H1 (cell line): ENCODE measurements at regions not wholly inside any gene's neighbourhood (a gene's known extent, or its start where the extent isn't known, plus 50 kb on each side); places are given as distances from the start of the nearest gene placed in this dataset.

ENCODE experiments used
- CTCF ChIA-PET: fragments of 300-600 bp; sonication (Branson Sonifier 250); formaldehyde crosslinking; loops from one replicate; lab custom pipeline; 2021; ENCODE audit not compliant: partially characterized antibody; lab: Charles Lee
- POLR2A ChIA-PET: fragments of 300-600 bp; sonication (Branson Sonifier 250); formaldehyde crosslinking; loops from one replicate; lab custom pipeline; 2021; ENCODE audit warnings: inconsistent platforms; ENCODE audit not compliant: partially characterized antibody; lab: Charles Lee
- DNase-seq, 2 experiments: peaks; one replicate each; pipeline versions ENCODE4 v3.0.0 to v3.0.0-alpha.2; 2010 to 2022; ENCODE audit warnings: low spot score in 2 of 2, low read depth in 1 of 2, mixed read lengths in 1 of 2
- FAIRE-seq: peaks from 2 replicates; lab custom pipeline; 2011; peaks lifted over from hg19 to GRCh38; lab: Jason Lieb, UNC
- H2AFZ ChIP-seq: 2 replicates; pipeline ENCODE4 v1.8.1; 2012; ENCODE audit warnings: low read length, inconsistent platforms
- H2AK5ac ChIP-seq: 2 replicates; pipeline ENCODE4 v1.6.1; 2013; ENCODE audit warnings: low read depth, low read length
- H2BK120ac ChIP-seq: replicated peaks from 2 replicates; pipeline ENCODE3; 2013; ENCODE audit warnings: low read depth, low read length, inconsistent platforms
- H2BK12ac ChIP-seq: 2 replicates; pipeline ENCODE4 v1.6.1; 2013; ENCODE audit warnings: low read depth, low read length
- H2BK15ac ChIP-seq: 2 replicates; pipeline ENCODE4 v1.6.1; 2013; ENCODE audit warnings: low read length
- H2BK20ac ChIP-seq: 2 replicates; pipeline ENCODE4 v1.6.1; 2013; ENCODE audit warnings: low read length
- H2BK5ac ChIP-seq: 2 replicates; pipeline ENCODE4 v1.6.1; 2013; ENCODE audit warnings: low read depth, low read length
- H3K14ac ChIP-seq: 2 replicates; pipeline ENCODE4 v1.6.1; 2013; ENCODE audit warnings: inconsistent platforms; ENCODE audit not compliant: insufficient read length
- H3K18ac ChIP-seq: 2 replicates; pipeline ENCODE4 v1.6.1; 2013; ENCODE audit warnings: low read length; ENCODE audit errors: extremely low read depth
- H3K23ac ChIP-seq: 2 replicates; pipeline ENCODE4 v1.6.1; 2013; ENCODE audit warnings: inconsistent platforms; ENCODE audit not compliant: insufficient read length
- H3K23me2 ChIP-seq: 2 replicates; pipeline ENCODE4 v1.6.1; 2013; ENCODE audit warnings: low read depth, low read length
- H3K27ac ChIP-seq: 2 replicates; pipeline ENCODE4 v1.6.1; 2011; ENCODE audit warnings: low read depth, low read length, inconsistent platforms
- H3K27me3 ChIP-seq, 4 experiments: replicated peaks in 1 of 4; 1 replicate in 1 of 4; 2 replicates in 3 of 4; pipeline versions ENCODE4 v1.6.1 to v1.8.1; 2011 to 2013; ENCODE audit warnings: low read length in 3 of 4, mild to moderate bottlenecking in 3 of 4, inconsistent platforms in 2 of 4, mixed read lengths in 2 of 4, moderate library complexity in 1 of 4; ENCODE audit not compliant: control insufficient read depth in 3 of 4, insufficient read depth in 3 of 4; ENCODE audit errors: extremely low read depth in 1 of 4
- H3K36me3 ChIP-seq, 4 experiments: 2 replicates each; pipeline versions ENCODE4 v1.6.1 to v1.8.1; 2011 to 2013; ENCODE audit warnings: mild to moderate bottlenecking in 4 of 4, low read length in 3 of 4, moderate library complexity in 2 of 4, control low read depth in 1 of 4, inconsistent platforms in 1 of 4; ENCODE audit not compliant: insufficient read depth in 4 of 4, control insufficient read depth in 2 of 4
- H3K4ac ChIP-seq: replicated peaks from 2 replicates; pipeline ENCODE3; 2013; ENCODE audit warnings: low read length, low read depth, mixed read lengths, inconsistent platforms; ENCODE audit not compliant: insufficient read length
- H3K4me1 ChIP-seq, 4 experiments: replicated peaks in 1 of 4; 1 replicate in 1 of 4; 2 replicates in 3 of 4; pipeline versions ENCODE4 v1.6.1 to v1.8.1; 2011 to 2013; ENCODE audit warnings: low read length in 3 of 4, inconsistent platforms in 2 of 4, mixed read lengths in 1 of 4; ENCODE audit not compliant: insufficient read depth in 4 of 4, control insufficient read depth in 3 of 4
- H3K4me2 ChIP-seq, 2 experiments: 2 replicates each; pipeline versions ENCODE4 v1.6.1 to v1.8.1; 2011 to 2013; ENCODE audit warnings: low read depth in 2 of 2, low read length in 2 of 2, control low read depth in 1 of 2, inconsistent platforms in 1 of 2, mild to moderate bottlenecking in 1 of 2; ENCODE audit not compliant: insufficient read depth in 1 of 2
- H3K4me3 ChIP-seq, 4 experiments: fragments of 200-600, 300-600 bp in 1 of 4; sonication (generic), shearing (Covaris generic), sonication (Bioruptor Twin) in 1 of 4; 2 replicates each; pipeline versions ENCODE4 v1.5.1 to v1.8.1; 2011 to 2016; ENCODE audit warnings: low read length in 4 of 4, low read depth in 3 of 4, control low read depth in 2 of 4, inconsistent platforms in 2 of 4, mild to moderate bottlenecking in 2 of 4, mixed read lengths in 1 of 4, moderate library complexity in 1 of 4; ENCODE audit not compliant: insufficient read depth in 2 of 4; ENCODE audit errors: extremely low read depth in 1 of 4
- H3K56ac ChIP-seq: replicated peaks from 2 replicates; pipeline ENCODE3; 2013; ENCODE audit warnings: low read depth, mild to moderate bottlenecking, mixed read lengths, low read length, inconsistent platforms; ENCODE audit not compliant: insufficient read length
- H3K79me1 ChIP-seq: 2 replicates; pipeline ENCODE4 v1.6.1; 2013; ENCODE audit warnings: low read depth, low read length, control low read depth
- H3K79me2 ChIP-seq, 2 experiments: 2 replicates each; pipeline versions ENCODE4 v1.6.1 to v1.8.1; 2012 to 2013; ENCODE audit warnings: low read length in 2 of 2, mild to moderate bottlenecking in 2 of 2, inconsistent platforms in 1 of 2; ENCODE audit not compliant: insufficient read depth in 2 of 2, control insufficient read depth in 1 of 2
- H3K9ac ChIP-seq, 4 experiments: replicated peaks in 1 of 4; 1 replicate in 1 of 4; 2 replicates in 3 of 4; pipeline versions ENCODE4 v1.6.1 to v1.8.1; 2011 to 2013; ENCODE audit warnings: low read depth in 3 of 4, low read length in 3 of 4, control low read depth in 2 of 4, mild to moderate bottlenecking in 2 of 4, moderate library complexity in 2 of 4, inconsistent platforms in 1 of 4; ENCODE audit errors: extremely low read depth in 1 of 4
- H3K9me3 ChIP-seq, 2 experiments: 2 replicates each; pipeline versions ENCODE4 v1.6.1 to v1.8.1; 2012 to 2013; ENCODE audit warnings: mild to moderate bottlenecking in 2 of 2, moderate library complexity in 2 of 2, control low read depth in 1 of 2, inconsistent platforms in 1 of 2, low read depth in 1 of 2, low read length in 1 of 2, mixed read lengths in 1 of 2; ENCODE audit not compliant: insufficient read depth in 2 of 2
- H4K20me1 ChIP-seq, 2 experiments: replicated peaks in 1 of 2; 2 replicates each; pipeline versions ENCODE3 to v1.8.1; 2011 to 2013; ENCODE audit warnings: inconsistent platforms in 2 of 2, low read length in 2 of 2, mild to moderate bottlenecking in 1 of 2; ENCODE audit not compliant: insufficient read depth in 2 of 2, control insufficient read depth in 1 of 2
- H4K5ac ChIP-seq: 2 replicates; pipeline ENCODE4 v1.6.1; 2013; ENCODE audit warnings: low read length, low read depth, mixed read lengths, inconsistent platforms; ENCODE audit not compliant: insufficient read length
- H4K8ac ChIP-seq: 2 replicates; pipeline ENCODE4 v1.8.0; 2013; ENCODE audit warnings: mild to moderate bottlenecking, moderate library complexity, low read length, inconsistent platforms; ENCODE audit not compliant: insufficient read depth; ENCODE audit errors: extremely low read depth
- H4K91ac ChIP-seq: replicated peaks from 2 replicates; pipeline ENCODE3; 2013; ENCODE audit warnings: low read length, mixed read lengths, inconsistent platforms; ENCODE audit not compliant: insufficient read length
- KDM4A ChIP-seq: IDR thresholded peaks from one replicate; pipeline ENCODE4 v1.7.1; 2012; ENCODE audit warnings: low read depth, mild to moderate bottlenecking, moderate library complexity, low read length, inconsistent platforms; ENCODE audit not compliant: severe bottlenecking
- MAFK ChIP-seq: IDR thresholded peaks from 2 replicates; pipeline ENCODE4 v1.6.1; 2012; ENCODE audit warnings: low read depth, mild to moderate bottlenecking, improper control_type of control experiment, low read length
- RBBP5 ChIP-seq: IDR thresholded peaks from 2 replicates; pipeline ENCODE4 v1.7.1; 2012; ENCODE audit warnings: low read depth, mild to moderate bottlenecking, inconsistent platforms, low read length, moderate library complexity, borderline replicate concordance
- WGBS, 2 experiments: shearing (Covaris generic) in 1 of 2; methylation state at CpG; one replicate each; pipeline versions ENCODE4 v1.1.6 to v1.1.7; 2013 to 2015; ENCODE audit warnings: low lambda C conversion rate in 2 of 2, mixed read lengths in 2 of 2, inconsistent platforms in 1 of 2, low coverage in 1 of 2, missing lambda C conversion rate in 1 of 2; ENCODE audit not compliant: insufficient replicate concordance in 2 of 2, insufficient coverage in 1 of 2, insufficient read length in 1 of 2; ENCODE audit errors: extremely low coverage in 1 of 2, missing lambda C conversion rate in 1 of 2; 5-methylcytosine and 5-hydroxymethylcytosine counted together

DNA sequence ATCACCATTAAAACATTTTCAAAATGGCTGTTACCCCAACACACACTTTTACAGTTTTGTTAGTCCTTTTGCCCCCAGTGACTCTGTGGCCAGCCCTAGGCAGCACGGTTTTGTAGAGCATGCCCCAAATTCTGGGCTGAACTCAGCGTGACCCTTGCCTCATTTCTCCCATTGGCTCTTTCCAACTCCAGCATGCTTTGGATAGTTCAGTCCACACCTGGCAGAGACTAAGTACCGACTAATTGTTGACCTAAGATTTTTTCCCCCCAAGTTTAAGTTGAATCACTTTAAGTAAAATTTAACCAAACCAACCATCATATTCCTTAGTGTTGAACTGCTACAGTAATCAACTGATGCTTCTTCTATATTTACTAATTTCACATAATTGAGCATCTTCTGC, 62.4 kb upstream of the LRRC8B start:
- Histone ChIP-seq H2BK20ac (no peak overlapping the region), H4K5ac (no peak overlapping the region), H3K27ac (no peak overlapping the region), H3K36me3 (no peaks in the 10 kb centered on the region), H2BK15ac (no peak overlapping the region), H3K27me3 (no peaks in the 10 kb centered on the region), H4K91ac (no peak overlapping the region), H2BK12ac (no peak overlapping the region), H3K23me2 (no peaks in the 10 kb centered on the region), H3K9ac (no peak overlapping the region), H3K79me1 (no peaks in the 10 kb centered on the region), H3K14ac (no peak overlapping the region), H3K18ac (no peak overlapping the region), H2AFZ (no peak overlapping the region), H3K4ac (no peak overlapping the region), H3K79me2 (no peaks in the 10 kb centered on the region), H4K8ac (no peak overlapping the region), H3K4me2 (no peak overlapping the region), H2BK120ac (no peak overlapping the region), H3K23ac (no peak overlapping the region), H4K20me1 (no peaks in the 10 kb centered on the region), H3K56ac (no peak overlapping the region), H2AK5ac (no peak overlapping the region), H3K9me3 (no peaks in the 10 kb centered on the region), H3K4me3 (no peak overlapping the region), H3K4me1 (peaks cover 0 to under 1% (median 0%) of the 10 kb centered on the region in 4 experiments; a peak in 1 of 7 replicates), H2BK5ac (no peak overlapping the region)
- no peak for TF ChIP-seq MAFK
- TF ChIP-seq KDM4A: no peak
- TF ChIP-seq RBBP5: no peak
- POLR2A ChIA-PET: no interaction called here
- no peak for DNase-seq
- CTCF ChIA-PET: no interaction called here
- no peak for FAIRE-seq
- WGBS, 2 experiments: 88% methylated on average over 3 of the region's 3 CpGs; no CpG with 5 or more reads in 1 of the 2 experiments
